Subcutaneous abdominal adipose tissue (tissue), 5 donors: ENCODE measurements at regions not wholly inside any gene's neighbourhood (a gene's known extent, or its start where the extent isn't known, plus 50 kb on each side); places are given as distances from the start of the nearest gene placed in this dataset.
"Not testable (repeated sequence)": the region's sequence is repeated elsewhere in the genome, so short reads cannot be mapped to it uniquely, and the experiment has no call there.

ENCODE experiments used
- H3K27ac ChIP-seq: one replicate; pipeline ENCODE4 v1.7.0; 2013; ENCODE audit warnings: low read depth, mild to moderate bottlenecking, inconsistent platforms, low read length, moderate library complexity
- H3K27me3 ChIP-seq, 5 donors: one replicate each; pipeline ENCODE4 v1.7.0; 2013; ENCODE audit warnings: low read length in 5 of 5, inconsistent platforms in 1 of 5; ENCODE audit not compliant: control insufficient read depth in 5 of 5, insufficient read depth in 4 of 5
- H3K36me3 ChIP-seq, 5 donors: one replicate each; pipeline ENCODE4 v1.7.0; 2013; ENCODE audit warnings: low read length in 5 of 5; ENCODE audit not compliant: control insufficient read depth in 5 of 5, insufficient read depth in 5 of 5
- H3K4me1 ChIP-seq, 5 donors: one replicate each; pipeline ENCODE4 v1.7.0; 2013; ENCODE audit warnings: low read length in 5 of 5, mild to moderate bottlenecking in 3 of 5, moderate library complexity in 1 of 5; ENCODE audit not compliant: control insufficient read depth in 5 of 5, insufficient read depth in 5 of 5
- H3K4me3 ChIP-seq, 5 donors: one replicate each; pipeline ENCODE4 v1.7.0; 2013; ENCODE audit warnings: low read length in 5 of 5, low read depth in 1 of 5
- H3K9ac ChIP-seq, 5 donors: one replicate each; pipeline ENCODE4 v1.7.0; 2013; ENCODE audit warnings: low read length in 5 of 5, mild to moderate bottlenecking in 4 of 5, moderate library complexity in 3 of 5
- H3K9me3 ChIP-seq, 5 donors: one replicate each; pipeline ENCODE4 v1.7.0; 2013; ENCODE audit warnings: low read length in 5 of 5; ENCODE audit not compliant: control insufficient read depth in 5 of 5
- donor health status: healthy.
- donor health status: healthy.
- donor health status: healthy.
- donor health status: healthy.
- donor health status: healthy.

DNA sequence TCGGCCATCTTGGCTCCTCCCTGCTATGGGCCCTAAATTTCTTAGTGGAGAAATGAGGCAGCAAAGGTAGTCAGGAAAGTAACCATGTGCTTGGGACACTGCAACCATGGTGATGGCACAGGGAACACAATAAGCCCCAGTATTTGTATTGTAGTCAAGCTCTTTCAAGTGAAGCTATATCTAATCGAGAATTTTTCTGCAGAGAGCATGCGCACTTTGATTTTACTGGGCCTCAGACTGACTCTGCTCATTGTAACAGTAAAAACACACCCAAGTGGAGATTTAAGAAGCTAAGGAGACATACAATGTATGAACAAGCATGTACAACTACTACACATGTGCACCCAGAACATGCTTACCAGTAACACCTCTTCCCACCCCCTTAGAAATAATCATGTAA lies 67.3 kb upstream of the TMEM229A start:
- no peaks in the 10 kb centered on the region for H3K27me3 ChIP-seq
- no peak overlapping the region for H3K27ac ChIP-seq
- H3K9me3 ChIP-seq = peaks cover 0 to 4% (median 0%) of the 10 kb centered on the region in 5 donors

DNA sequence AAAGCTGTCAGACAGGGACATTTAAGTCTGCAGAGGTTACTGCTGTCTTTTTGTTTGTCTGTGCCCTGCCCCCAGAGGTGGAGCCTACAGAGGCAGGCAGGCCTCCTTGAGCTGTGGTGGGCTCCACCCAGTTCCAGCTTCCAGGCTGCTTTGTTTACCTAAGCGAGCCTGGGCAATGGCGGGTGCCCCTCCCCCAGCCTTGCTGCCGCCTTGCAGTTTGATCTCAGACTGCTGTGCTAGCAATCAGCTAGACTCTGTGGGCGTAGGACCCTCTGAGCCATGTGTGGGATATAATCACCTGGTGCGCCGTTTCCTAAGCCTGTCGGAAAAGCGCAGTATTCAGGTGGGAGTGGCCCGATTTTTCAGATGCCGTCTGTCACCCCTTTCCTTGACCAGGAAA lies 66.7 kb upstream of the TMEM229A start:
- not testable (repeated sequence) for H3K4me3 ChIP-seq, H3K27ac ChIP-seq, H3K4me1 ChIP-seq

More for the DNA sequence above, 67.3 kb upstream of the TMEM229A start:
- Histone ChIP-seq H3K4me1 (no peaks in the 10 kb centered on the region), H3K9ac (no peak overlapping the region), H3K4me3 (no peak overlapping the region), H3K36me3 (no peaks in the 10 kb centered on the region)

DNA sequence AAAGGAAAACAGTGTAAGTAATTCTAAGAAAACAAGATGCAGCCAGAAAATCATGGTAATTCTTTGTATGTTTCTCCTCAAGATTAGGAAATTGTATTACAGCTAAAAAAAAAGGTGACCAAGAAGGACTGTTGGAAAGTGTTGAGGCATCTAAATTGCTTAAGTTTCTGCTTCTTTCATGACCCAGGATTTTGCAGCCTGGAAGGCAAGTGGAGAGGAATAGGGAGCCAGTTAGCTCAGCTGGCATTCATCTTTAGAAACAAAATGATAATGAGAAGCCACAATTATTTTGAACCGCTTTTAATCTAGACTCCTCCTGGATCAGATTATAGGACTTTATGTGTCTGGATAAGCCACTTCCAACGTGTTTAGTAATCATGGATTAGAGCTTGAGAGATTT lies 56.8 kb upstream of the TMEM229A start:
- H3K9me3 ChIP-seq = no peaks in the 10 kb centered on the region
- H3K9ac ChIP-seq = no peak overlapping the region
- peaks cover 0 to 3% (median 0%) of the 10 kb centered on the region in 5 donors for H3K27me3 ChIP-seq
- no peak overlapping the region for H3K4me3 ChIP-seq
- no peaks in the 10 kb centered on the region for H3K4me1 ChIP-seq
- H3K27ac ChIP-seq = no peak overlapping the region
- no peaks in the 10 kb centered on the region for H3K36me3 ChIP-seq

More for the DNA sequence above, 66.7 kb upstream of the TMEM229A start:
- not testable (repeated sequence) for H3K27me3 ChIP-seq, H3K9ac ChIP-seq, H3K36me3 ChIP-seq, H3K9me3 ChIP-seq

DNA sequence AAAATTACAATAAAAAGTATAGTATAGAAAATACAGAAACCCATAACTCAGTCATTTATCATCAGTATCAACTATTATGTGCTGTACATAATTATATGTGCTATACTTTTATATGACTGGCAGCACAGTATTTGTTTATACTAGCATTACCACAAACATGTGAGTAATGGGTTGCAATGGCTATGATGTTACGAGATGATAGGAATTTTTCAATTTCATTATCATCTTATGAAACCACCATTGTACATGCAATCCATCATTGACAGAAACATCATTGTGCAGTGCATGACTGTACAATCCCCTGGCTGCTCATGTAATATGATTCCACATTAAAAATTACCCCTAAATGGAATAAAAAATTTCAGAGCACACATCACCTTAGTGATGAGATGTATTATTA lies 55.7 kb upstream of the TMEM229A start:
- Histone ChIP-seq H3K9me3 (no peaks in the 10 kb centered on the region), H3K27me3 (peaks cover 0 to 3% (median 0%) of the 10 kb centered on the region in 5 donors), H3K9ac (no peak overlapping the region), H3K27ac (no peak overlapping the region), H3K36me3 (no peaks in the 10 kb centered on the region), H3K4me1 (no peaks in the 10 kb centered on the region), H3K4me3 (no peak overlapping the region)

DNA sequence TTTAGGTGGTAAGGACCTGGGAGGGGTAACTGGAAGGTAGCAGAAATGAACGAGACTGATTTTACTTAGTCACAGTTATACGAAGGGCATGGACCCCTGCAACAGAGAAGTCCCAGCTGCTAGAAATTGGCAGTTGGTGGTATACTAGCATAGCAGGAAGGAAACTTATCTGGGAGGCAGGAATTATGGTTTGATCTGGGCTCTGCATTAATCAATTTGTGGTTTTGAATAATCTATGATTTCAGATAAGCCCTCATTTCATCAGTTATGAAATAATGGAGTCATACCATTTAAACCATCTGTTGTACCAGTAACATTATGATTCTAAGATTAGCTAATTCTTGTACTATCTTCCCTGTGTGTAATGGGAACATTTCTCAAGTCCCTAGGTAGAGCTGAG lies 54.0 kb upstream of the TMEM229A start:
- Histone ChIP-seq H3K9me3 (no peaks in the 10 kb centered on the region), H3K4me1 (no peaks in the 10 kb centered on the region), H3K36me3 (no peaks in the 10 kb centered on the region), H3K27me3 (peaks cover 0 to 3% (median 0%) of the 10 kb centered on the region in 5 donors), H3K9ac (no peak overlapping the region), H3K27ac (no peak overlapping the region), H3K4me3 (no peak overlapping the region)

DNA sequence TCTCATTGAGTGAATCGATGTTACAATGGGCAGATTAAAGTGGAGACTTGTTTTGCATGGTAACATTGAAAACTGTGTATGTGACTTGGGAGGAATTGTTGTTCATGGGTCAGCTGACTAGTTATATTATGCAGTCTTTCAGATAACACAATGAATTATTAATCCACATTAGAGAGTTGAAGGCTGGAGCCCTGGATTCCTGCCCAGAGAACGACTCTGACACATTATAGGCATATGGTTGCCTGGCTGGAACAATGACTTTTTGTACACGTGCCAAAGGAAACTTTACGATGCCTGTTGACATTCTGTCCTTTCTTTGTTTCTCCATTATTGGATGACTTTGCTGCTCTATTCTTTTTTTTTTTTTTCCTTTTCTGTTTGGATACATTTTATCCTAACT lies 52.3 kb upstream of the TMEM229A start:
- no peak overlapping the region for H3K4me3 ChIP-seq
- no peaks in the 10 kb centered on the region for H3K9me3 ChIP-seq
- no peaks in the 10 kb centered on the region for H3K4me1 ChIP-seq
- H3K9ac ChIP-seq = no peak overlapping the region
- H3K36me3 ChIP-seq = no peaks in the 10 kb centered on the region
- no peak overlapping the region for H3K27ac ChIP-seq
- peaks cover 0 to 3% (median 0%) of the 10 kb centered on the region in 5 donors for H3K27me3 ChIP-seq

DNA sequence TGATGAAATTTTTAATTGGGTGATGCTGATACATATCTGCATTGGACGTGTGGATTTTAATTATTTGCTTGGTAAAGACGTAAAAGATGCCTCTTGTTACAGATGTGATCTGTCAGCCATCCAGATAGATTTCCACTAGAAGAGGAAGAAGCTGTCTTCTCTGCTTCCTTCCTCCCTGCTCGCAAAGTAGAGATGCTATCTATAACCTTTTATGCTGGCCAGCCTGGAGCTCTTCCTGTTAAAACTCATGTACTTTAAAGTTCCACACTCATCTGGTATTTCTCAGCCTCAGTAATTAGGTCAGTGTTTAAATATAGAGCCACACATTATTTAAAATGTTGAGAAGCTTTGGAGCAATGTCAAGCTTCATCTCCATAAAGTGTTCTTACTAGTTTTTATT lies 51.2 kb upstream of the TMEM229A start:
- no peaks in the 10 kb centered on the region for H3K36me3 ChIP-seq

More for the DNA sequence above, 51.2 kb upstream of the TMEM229A start:
- H3K9ac ChIP-seq = no peak overlapping the region
- H3K27me3 ChIP-seq = peaks cover 0 to 3% (median 0%) of the 10 kb centered on the region in 5 donors
- H3K9me3 ChIP-seq = no peaks in the 10 kb centered on the region
- no peak overlapping the region for H3K27ac ChIP-seq
- no peak overlapping the region for H3K4me3 ChIP-seq
- no peaks in the 10 kb centered on the region for H3K4me1 ChIP-seq
